HEK293T (cell line): ENCODE measurements at regions not wholly inside any gene's neighbourhood (a gene's known extent, or its start where the extent isn't known, plus 50 kb on each side); places are given as distances from the start of the nearest gene placed in this dataset.

ENCODE experiments used
- CTCF ChIA-PET: fragments of 350-600 bp; formaldehyde crosslinking; extraction: SDS; loops from one replicate; lab custom pipeline; 2021; ENCODE audit warnings: antibody characterized with exemption, inconsistent platforms; lab: Yijun Ruan, JAX
- POLR2A ChIA-PET: fragments of 350-600 bp; formaldehyde crosslinking; extraction: SDS; loops from one replicate; lab custom pipeline; 2020; ENCODE audit warnings: antibody characterized with exemption, inconsistent platforms; lab: Yijun Ruan, JAX
- DNase-seq: peaks from one replicate; pipeline ENCODE4 v3.0.0; 2012; ENCODE audit warnings: mixed read lengths; ENCODE audit errors: extremely low spot score
- ARNT ChIP-seq: fragments of 450-650 bp; IDR thresholded peaks from 2 replicates; pipeline ENCODE4 v1.6.1; 2017; ENCODE audit warnings: mild to moderate bottlenecking
- BHLHE40 ChIP-seq: fragments of 450-650 bp; IDR thresholded peaks from 2 replicates; pipeline ENCODE4 v1.6.1; 2016; ENCODE audit warnings: mild to moderate bottlenecking, moderate library complexity, borderline replicate concordance
- CTBP1 ChIP-seq: fragments of 450-650 bp; IDR thresholded peaks from 2 replicates; pipeline ENCODE4 v1.6.1; 2016; ENCODE audit warnings: borderline replicate concordance
- ELF4 ChIP-seq: fragments of 450-650 bp; IDR thresholded peaks from 2 replicates; pipeline ENCODE4 v1.6.1; 2017; ENCODE audit warnings: antibody characterized with exemption
- FOXA1 ChIP-seq: fragments of 450-650 bp; IDR thresholded peaks from 2 replicates; pipeline ENCODE4 v1.6.1; 2016; ENCODE audit warnings: mild to moderate bottlenecking
- FOXK2 ChIP-seq: fragments of 450-650 bp; IDR thresholded peaks from 2 replicates; pipeline ENCODE4 v1.6.1; 2016; ENCODE audit warnings: mild to moderate bottlenecking
- FOXM1 ChIP-seq: fragments of 450-650 bp; IDR thresholded peaks from 2 replicates; pipeline ENCODE4 v1.6.1; 2017; ENCODE audit warnings: mild to moderate bottlenecking, borderline replicate concordance
- HDGF ChIP-seq: fragments of 450-650 bp; IDR thresholded peaks from 2 replicates; pipeline ENCODE4 v1.6.1; 2017; ENCODE audit warnings: antibody characterized with exemption, borderline replicate concordance
- L3MBTL2 ChIP-seq: fragments of 450-650 bp; conservative IDR thresholded peaks from 2 replicates; pipeline ENCODE4 v1.6.1; 2016; ENCODE audit warnings: mild to moderate bottlenecking
- LEF1 ChIP-seq: fragments of 450-650 bp; IDR thresholded peaks from 2 replicates; pipeline ENCODE4 v1.6.1; 2017; ENCODE audit warnings: mild to moderate bottlenecking, borderline replicate concordance
- NFRKB ChIP-seq: fragments of 450-650 bp; IDR thresholded peaks from 2 replicates; pipeline ENCODE4 v1.6.1; 2016; ENCODE audit warnings: mild to moderate bottlenecking, moderate library complexity
- PKNOX1 ChIP-seq: fragments of 450-650 bp; IDR thresholded peaks from 2 replicates; pipeline ENCODE4 v1.6.1; 2016
- SP1 ChIP-seq: fragments of 450-650 bp; IDR thresholded peaks from 2 replicates; pipeline ENCODE4 v1.6.1; 2017
- SUZ12 ChIP-seq: fragments of 450-650 bp; IDR thresholded peaks from 2 replicates; pipeline ENCODE4 v1.6.1; 2016; ENCODE audit warnings: mild to moderate bottlenecking
- TARDBP ChIP-seq: fragments of 450-650 bp; IDR thresholded peaks from 2 replicates; pipeline ENCODE4 v1.6.1; 2016
- ZNF384 ChIP-seq: fragments of 450-650 bp; IDR thresholded peaks from 2 replicates; pipeline ENCODE4 v1.6.1; 2016

GRCh38 chr14:96638041-96638855, 136.1 kb downstream of the PAPOLA start:
- DNase-seq = no peak
- POLR2A ChIA-PET = no interaction called here
- CTCF ChIA-PET = no interaction called here
- TF ChIP-seq BHLHE40 (no peak), CTBP1 (no peak), SP1 (no peak), ZNF384 (no peak), FOXM1 (no peak), NFRKB (no peak), SUZ12 (no peak), FOXA1 (no peak), ELF4 (no peak), PKNOX1 (no peak), FOXK2 (no peak)

- ChIA-PET CTCF (interaction anchor here (0.8 kb wide), 1 partner anchor 483 kb away, joined by 6 read pairs; no protein-coding TSS in a partner anchor), POLR2A (no interaction called here)
- DNase-seq = peak; percentile 1
- TF ChIP-seq ELF4 (no peak), TARDBP (no peak), SUZ12 (no peak), FOXM1 (no peak), NFRKB (no peak), LEF1 (no peak), HDGF (no peak), CTBP1 (no peak), BHLHE40 (no peak), L3MBTL2 (no peak), PKNOX1 (no peak), FOXA1 (no peak), ARNT (no peak), FOXK2 (no peak), SP1 (no peak), ZNF384 (no peak)
These were observed 137.4 kb downstream of the PAPOLA start for GRCh38 chr14:96639550-96639949.

DNA sequence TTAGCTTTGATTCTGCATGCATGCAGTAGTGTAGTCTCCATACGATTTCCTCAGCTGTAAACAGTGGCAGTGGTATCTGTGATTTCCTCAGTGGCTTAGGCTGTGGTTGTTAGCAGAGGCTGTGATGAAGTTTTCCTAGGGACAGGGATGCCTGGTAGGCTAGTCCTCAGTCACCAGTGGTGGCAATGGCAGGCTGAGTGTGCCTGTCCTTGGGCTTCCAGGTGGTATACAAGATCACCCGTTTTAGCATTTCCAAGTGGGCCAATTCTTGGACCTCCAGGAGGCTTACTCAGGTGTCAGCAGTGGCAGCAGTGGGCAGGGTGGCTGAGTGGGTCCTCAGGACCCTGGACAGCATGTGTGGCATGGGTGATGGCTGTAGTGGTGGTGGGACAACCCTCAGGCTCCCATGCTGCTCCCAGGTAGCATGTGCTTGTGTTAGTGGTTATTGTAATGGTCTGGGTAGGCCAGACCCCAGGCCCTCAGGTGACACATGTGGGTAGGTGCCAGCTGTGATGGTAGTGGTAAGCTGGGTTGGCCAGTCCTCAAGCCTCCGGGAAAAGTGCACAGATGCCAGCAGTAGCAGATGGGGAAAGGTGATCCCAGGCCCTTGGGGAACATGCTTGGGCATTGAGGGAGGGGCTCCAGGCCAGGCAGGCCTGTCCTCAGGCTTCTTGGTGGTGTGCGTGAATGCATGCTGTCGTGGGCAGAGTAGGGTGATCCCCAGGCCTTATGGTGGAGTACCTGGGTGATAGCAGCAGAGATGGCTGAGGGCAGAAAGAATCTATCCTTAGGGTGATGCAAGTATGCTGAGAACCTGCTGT, 146.5 kb downstream of the PAPOLA start:
- peak; percentile 1 for DNase-seq
- ChIA-PET POLR2A (no interaction called here), CTCF (no interaction called here)
- TF ChIP-seq HDGF (no peak), ELF4 (no peak), FOXM1 (no peak)

- ChIA-PET CTCF (no interaction called here), POLR2A (no interaction called here)
- no peak for DNase-seq
- TF ChIP-seq FOXK2 (no peak), CTBP1 (no peak), ZNF384 (no peak), PKNOX1 (no peak), FOXA1 (no peak), FOXM1 (no peak), BHLHE40 (no peak), L3MBTL2 (no peak), SP1 (no peak), ARNT (no peak), NFRKB (no peak), ELF4 (no peak), HDGF (no peak), TARDBP (no peak), SUZ12 (no peak), LEF1 (no peak)
These were observed 147.1 kb downstream of the PAPOLA start for GRCh38 chr14:96649327-96649601.

DNA sequence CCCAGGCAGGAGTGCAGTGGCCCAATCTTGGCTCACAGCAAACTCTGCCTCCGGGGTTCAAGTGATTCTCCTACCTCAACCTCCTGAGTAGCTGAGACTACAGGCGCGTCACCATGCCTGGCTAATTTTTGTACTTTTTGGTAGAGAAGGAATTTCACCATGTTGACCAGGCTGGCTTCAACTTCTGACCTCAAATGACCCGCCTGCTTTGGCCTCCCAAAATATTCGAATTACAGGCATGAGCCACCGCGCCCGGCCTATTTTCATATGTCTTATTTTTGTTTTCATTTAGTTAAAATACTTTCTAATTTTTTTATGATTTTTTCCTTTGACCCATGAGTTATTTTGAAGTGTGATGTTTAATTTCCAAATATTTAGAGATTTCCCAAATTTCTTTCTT, 143.6 kb upstream of the VRK1 start:
- ChIA-PET CTCF (no interaction called here), POLR2A (no interaction called here)
- TF ChIP-seq ARNT = no peak
- DNase-seq = no peak

DNA sequence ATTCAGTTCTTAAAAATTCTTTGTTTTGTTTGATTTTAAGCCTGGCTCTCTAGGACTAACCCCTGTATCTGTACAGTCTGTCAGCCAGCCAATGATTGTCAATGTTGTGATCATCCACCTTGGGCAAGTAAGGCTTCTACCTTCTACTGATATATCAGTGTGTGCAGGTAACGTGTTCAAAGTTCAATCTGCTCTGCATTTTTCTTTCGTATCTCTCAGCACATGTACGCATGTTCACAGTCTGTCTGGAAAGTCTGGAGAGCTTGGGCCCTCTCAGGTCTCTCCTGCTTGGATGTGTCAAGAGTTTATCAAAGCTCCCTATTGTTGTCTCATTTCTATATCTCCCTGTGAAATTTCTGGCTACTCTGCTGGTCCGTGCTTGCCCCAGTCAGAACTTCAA, 138.6 kb upstream of the VRK1 start:
- DNase-seq = peak; percentile 1
- TF ChIP-seq FOXK2 (no peak), SP1 (no peak), ZNF384 (no peak), BHLHE40 (no peak), FOXM1 (no peak), SUZ12 (no peak)
- ChIA-PET CTCF (no interaction called here), POLR2A (interaction anchor here (0.6 kb wide), 1 partner anchor 83 kb away, joined by 3 read pairs; no protein-coding TSS in a partner anchor)
